BJ (cell line): ENCODE measurements at regions not wholly inside any gene's neighbourhood (a gene's known extent, or its start where the extent isn't known, plus 50 kb on each side); places are given as distances from the start of the nearest gene placed in this dataset.

Experiments used
- CTCF ChIA-PET: fragments of 350-600 bp; formaldehyde crosslinking; extraction: SDS; loops from one replicate; lab custom pipeline; 2021; ENCODE audit warnings: antibody characterized with exemption, inconsistent platforms; lab: Yijun Ruan, JAX
- POLR2A ChIA-PET: fragments of 300-600 bp; sonication (Branson Sonifier 250); formaldehyde crosslinking; extraction: SDS; loops from one replicate; lab custom pipeline; 2021; ENCODE audit warnings: antibody characterized with exemption; lab: Charles Lee
- DNase-seq: peaks from one replicate; pipeline ENCODE4 v3.0.0-alpha.2; 2011; ENCODE audit warnings: low read depth
- H3K27me3 ChIP-seq: 2 replicates; pipeline ENCODE4 v1.6.0; 2011; ENCODE audit warnings: low read length; ENCODE audit not compliant: control insufficient read depth, insufficient read depth
- H3K36me3 ChIP-seq: 2 replicates; pipeline ENCODE4 v1.5.1; 2011; ENCODE audit warnings: low read length; ENCODE audit not compliant: control insufficient read depth, insufficient read depth
- H3K4me3 ChIP-seq: 2 replicates; pipeline ENCODE4 v1.5.1; 2011; ENCODE audit warnings: low read depth, mild to moderate bottlenecking, control low read depth, low read length
- TF ChIP-seq, protein P1 (sequence below): IDR thresholded peaks from 2 replicates; pipeline ENCODE4 v1.5.1; 2011; ENCODE audit warnings: low read depth, mild to moderate bottlenecking, control low read depth, inconsistent platforms, low read length, moderate library complexity; ENCODE audit not compliant: insufficient read depth

DNA sequence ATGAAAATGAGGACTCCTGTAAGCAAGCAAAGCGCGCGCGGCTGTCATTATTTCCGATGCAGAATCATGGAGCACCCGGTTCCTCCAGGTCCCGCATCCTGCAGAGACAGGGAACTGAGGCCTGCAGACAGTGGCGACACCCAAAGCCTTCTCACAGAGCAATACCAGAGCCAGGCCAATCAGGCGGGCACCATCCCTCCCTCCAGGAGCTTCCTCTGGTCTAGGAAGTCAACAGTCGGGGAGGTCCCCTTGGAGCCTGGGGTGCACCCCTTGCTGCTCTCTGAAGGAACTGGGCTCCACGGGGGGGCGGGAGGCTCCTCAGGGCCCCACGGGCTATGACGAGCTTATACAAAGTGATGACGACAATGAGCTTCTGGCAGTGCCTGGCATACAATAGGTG is 60.3 kb upstream of the HPCAL1 start:
- TF ChIP-seq, protein P1, sequence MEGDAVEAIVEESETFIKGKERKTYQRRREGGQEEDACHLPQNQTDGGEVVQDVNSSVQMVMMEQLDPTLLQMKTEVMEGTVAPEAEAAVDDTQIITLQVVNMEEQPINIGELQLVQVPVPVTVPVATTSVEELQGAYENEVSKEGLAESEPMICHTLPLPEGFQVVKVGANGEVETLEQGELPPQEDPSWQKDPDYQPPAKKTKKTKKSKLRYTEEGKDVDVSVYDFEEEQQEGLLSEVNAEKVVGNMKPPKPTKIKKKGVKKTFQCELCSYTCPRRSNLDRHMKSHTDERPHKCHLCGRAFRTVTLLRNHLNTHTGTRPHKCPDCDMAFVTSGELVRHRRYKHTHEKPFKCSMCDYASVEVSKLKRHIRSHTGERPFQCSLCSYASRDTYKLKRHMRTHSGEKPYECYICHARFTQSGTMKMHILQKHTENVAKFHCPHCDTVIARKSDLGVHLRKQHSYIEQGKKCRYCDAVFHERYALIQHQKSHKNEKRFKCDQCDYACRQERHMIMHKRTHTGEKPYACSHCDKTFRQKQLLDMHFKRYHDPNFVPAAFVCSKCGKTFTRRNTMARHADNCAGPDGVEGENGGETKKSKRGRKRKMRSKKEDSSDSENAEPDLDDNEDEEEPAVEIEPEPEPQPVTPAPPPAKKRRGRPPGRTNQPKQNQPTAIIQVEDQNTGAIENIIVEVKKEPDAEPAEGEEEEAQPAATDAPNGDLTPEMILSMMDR, result no peak
- Histone ChIP-seq H3K27me3 (peaks cover 2% of the 10 kb centered on the region; the same call in 1 of the 2 replicates), H3K36me3 (no peaks in the 10 kb centered on the region), H3K4me3 (no peak overlapping the region)
- CTCF ChIA-PET, result no interaction called here
- no peak for DNase-seq
- POLR2A ChIA-PET, result no interaction called here

DNA sequence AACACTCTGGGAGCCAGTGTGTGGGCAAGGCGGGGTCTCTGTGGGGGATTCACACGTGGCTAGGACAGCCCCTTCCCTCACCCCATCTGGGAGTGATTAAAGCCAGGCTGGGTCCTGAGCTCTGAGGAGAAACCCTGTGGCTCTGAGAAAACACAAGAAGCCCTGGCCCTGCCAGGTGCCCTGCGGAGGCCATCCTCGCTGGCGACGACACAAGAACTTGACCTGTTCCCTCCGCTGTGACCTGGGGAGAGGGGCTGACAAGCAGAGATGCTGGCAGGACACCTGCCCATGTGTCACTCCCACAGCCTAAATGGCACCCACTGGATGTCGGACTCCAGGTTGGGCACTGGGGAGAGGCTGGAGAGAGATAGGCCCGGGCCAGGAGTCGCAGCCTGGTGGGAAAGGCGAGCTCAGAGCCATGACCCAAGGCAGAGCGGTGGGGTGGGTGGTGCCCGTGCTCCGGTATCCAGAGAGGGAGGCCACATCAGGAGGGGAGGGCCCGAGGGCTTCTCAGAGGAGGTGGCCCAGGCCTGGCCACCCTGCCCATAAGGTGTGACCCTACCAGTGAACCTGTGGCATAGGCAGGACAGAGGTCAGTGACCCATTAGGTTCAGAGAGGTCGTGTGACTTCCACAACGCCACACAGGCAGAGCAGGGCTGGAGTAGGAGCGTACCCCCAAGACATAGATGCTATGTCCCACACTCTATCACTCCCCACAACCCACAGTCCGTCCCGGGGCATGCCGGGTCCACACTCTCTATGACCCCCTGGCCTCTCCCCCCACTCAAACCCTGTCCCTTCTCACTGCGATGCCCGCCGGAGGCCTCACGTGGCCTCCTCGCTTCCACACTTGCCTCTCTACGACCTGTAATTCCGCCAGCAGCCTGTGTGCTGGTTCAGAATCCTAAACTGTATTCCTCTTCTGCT is 59.4 kb upstream of the HPCAL1 start:
- TF ChIP-seq, protein P1, result no peak
- no peak overlapping the region for H3K4me3 ChIP-seq
- H3K27me3 ChIP-seq, result peaks cover 2% of the 10 kb centered on the region; the same call in 1 of the 2 replicates
- ChIA-PET POLR2A (no interaction called here), CTCF (interaction anchor here (0.6 kb wide), 1 partner anchor 357 kb away, joined by 3 read pairs; no protein-coding TSS in a partner anchor)
- no peaks in the 10 kb centered on the region for H3K36me3 ChIP-seq
- DNase-seq, result no peak

DNA sequence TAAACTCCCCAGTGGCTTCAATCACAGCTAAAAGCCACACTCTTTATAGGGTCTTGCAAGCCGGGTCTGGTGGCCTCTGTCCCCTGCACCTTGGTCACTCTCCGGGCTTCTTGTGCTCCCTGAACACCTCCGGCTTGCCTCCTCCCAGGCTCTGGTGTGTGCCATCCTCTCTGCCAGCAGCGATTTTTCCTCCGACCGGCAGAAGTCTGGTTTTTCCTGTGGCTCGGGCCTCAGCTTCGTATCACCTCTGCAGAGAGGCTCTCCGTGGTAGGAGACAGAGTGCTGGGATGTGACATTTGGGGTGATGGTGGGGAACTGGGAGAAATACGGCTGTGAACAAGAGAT is 58.8 kb upstream of the HPCAL1 start:
- TF ChIP-seq, protein P1, result no peak
- H3K4me3 ChIP-seq, result no peak overlapping the region
- no peaks in the 10 kb centered on the region for H3K36me3 ChIP-seq
- peaks cover 2% of the 10 kb centered on the region; the same call in 1 of the 2 replicates for H3K27me3 ChIP-seq
- CTCF ChIA-PET, result interaction anchor here (0.6 kb wide), 1 partner anchor 358 kb away, joined by 3 read pairs; no protein-coding TSS in a partner anchor
- POLR2A ChIA-PET, result no interaction called here
- DNase-seq, result no peak

DNA sequence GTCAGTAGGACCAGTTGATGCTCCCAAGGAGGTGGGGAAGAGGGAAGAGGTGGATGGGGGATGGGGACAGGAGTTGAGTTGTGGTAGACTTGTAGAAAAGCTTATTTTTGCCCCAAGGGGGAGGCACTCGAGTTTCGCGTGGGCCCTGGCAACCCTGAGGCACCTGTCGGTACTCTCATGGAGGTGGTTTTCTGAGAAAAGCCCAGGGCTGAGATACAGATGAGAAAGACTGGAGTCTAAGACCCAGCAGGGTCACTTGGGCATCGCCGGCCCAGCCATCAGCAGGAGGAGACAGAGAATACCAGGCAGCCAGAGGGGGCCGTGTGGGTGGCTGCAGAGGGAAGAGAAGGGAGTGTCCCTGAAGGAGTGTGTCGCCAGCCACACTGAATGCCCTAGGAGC is 57.7 kb upstream of the HPCAL1 start:
- TF ChIP-seq, protein P1, result no peak
- Histone ChIP-seq H3K27me3 (peaks cover 1% of the 10 kb centered on the region; the same call in 1 of the 2 replicates), H3K36me3 (no peaks in the 10 kb centered on the region), H3K4me3 (no peak overlapping the region)
- ChIA-PET CTCF (no interaction called here), POLR2A (no interaction called here)
- DNase-seq, result no peak

DNA sequence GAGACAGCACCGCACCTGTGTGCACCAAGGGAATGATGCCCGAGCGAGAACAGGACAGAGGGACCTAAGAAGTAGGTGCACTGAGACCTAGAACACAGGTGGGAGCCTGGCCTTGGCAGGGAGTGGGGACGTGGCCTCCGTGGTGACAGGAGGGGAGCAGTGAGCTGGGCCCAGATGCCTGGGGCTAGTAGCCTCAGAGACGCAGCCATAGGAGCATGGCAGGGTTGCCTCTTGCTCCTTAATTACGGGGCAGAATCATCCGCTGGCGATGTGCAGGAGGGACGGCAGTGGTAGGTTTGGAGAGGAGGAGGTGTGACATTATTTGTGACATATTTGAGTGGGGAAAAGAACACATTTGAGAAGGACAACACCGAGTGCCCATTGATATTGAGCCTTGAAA is 57.0 kb upstream of the HPCAL1 start:
- Histone ChIP-seq H3K27me3 (peaks cover 3% of the 10 kb centered on the region), H3K36me3 (no peaks in the 10 kb centered on the region), H3K4me3 (no peak overlapping the region)
- DNase-seq, result no peak
- POLR2A ChIA-PET, result no interaction called here
- CTCF ChIA-PET, result no interaction called here
- TF ChIP-seq, protein P1, result no peak
